ENCODE measurements at regions not wholly inside any gene's neighbourhood (a gene's known extent, or its start where the extent isn't known, plus 50 kb on each side); places are given as distances from the start of the nearest gene placed in this dataset.
"Not testable (repeated sequence)": the region's sequence is repeated elsewhere in the genome, so short reads cannot be mapped to it uniquely, and the experiment has no call there.

DNA sequence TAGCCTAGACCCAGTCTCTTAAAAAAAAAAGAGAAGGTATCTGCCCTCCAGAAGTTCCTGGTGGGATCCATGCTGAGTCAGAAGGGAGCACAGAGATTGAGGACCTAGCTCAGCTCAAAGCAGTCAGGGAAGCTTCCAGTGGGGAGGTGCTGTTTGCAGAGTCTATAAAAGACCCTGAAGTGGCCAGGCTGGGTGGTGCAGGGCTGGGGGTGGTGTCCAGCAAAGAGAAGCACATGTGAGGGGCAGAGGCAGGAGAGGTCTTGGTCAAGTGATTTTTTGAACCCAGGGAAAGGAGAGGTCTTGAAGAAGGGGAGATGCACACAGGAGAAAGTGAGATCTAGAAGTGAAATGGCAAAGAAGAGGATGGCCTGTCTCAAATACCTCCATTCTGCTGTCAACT lies 130.4 kb upstream of the PODXL start:
- H3K27ac ChIP-seq, result no peak overlapping the region
- no peak for DNase-seq
- ATAC-seq, result no peak
- TF ChIP-seq, protein P1, sequence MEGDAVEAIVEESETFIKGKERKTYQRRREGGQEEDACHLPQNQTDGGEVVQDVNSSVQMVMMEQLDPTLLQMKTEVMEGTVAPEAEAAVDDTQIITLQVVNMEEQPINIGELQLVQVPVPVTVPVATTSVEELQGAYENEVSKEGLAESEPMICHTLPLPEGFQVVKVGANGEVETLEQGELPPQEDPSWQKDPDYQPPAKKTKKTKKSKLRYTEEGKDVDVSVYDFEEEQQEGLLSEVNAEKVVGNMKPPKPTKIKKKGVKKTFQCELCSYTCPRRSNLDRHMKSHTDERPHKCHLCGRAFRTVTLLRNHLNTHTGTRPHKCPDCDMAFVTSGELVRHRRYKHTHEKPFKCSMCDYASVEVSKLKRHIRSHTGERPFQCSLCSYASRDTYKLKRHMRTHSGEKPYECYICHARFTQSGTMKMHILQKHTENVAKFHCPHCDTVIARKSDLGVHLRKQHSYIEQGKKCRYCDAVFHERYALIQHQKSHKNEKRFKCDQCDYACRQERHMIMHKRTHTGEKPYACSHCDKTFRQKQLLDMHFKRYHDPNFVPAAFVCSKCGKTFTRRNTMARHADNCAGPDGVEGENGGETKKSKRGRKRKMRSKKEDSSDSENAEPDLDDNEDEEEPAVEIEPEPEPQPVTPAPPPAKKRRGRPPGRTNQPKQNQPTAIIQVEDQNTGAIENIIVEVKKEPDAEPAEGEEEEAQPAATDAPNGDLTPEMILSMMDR (IDR thresholded peaks at IDR 0.05), result no peak
- no peak for TF ChIP-seq POLR2A (IDR thresholded peaks at IDR 0.05)
- H3K9me3 ChIP-seq, result no peaks in the 10 kb centered on the region
- peaks cover 0 to 13% of the 10 kb centered on the region in 2 donors for H3K27me3 ChIP-seq
- intact Hi-C loops (cut with DNase I), result no loop called here
- H3K36me3 ChIP-seq (replicated peaks in 1 of 2; ENCODE audit: insufficient read depth in 1 of 2, low read depth in 2 of 2), result no peaks in the 10 kb centered on the region
- no peaks in the 10 kb centered on the region for H3K4me1 ChIP-seq
- H3K4me3 ChIP-seq, result no peak overlapping the region

DNA sequence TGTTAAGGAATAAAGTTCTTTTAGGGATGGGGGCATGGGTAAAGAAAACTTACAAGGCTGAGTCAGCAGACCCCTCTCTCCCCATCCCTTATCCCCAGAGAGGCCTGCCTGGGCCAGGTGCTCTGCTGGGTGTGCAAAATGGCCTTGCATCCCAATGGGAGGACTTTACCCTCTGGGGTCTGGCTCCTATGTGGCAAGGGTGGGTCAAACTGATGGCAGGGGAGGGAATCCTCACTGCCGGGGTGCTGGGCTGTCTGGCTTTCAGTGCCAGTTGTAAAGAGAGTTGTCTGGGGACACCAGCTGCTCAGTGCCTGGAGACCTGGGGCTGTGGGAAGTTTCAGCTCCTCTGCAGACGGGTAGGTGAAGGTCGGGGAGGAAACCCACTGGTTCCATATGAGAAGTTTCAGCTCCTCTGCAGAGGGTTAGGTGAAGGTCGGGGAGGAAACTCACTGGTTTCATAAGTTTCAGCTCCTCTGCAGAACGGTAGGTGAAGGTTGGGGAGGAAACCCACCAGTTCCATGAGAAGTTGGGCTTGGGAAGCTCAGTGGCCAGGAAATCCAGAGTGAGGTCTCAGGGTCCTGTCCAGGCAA lies 127.2 kb upstream of the PODXL start:
- TF ChIP-seq POLR2A (IDR thresholded peaks at IDR 0.05), result no peak
- TF ChIP-seq, protein P1 (IDR thresholded peaks at IDR 0.05), result no peak
- Histone ChIP-seq H3K36me3 (replicated peaks in 1 of 2; ENCODE audit: insufficient read depth in 1 of 2, low read depth in 2 of 2) (no peaks in the 10 kb centered on the region), H3K27me3 (no peaks in the 10 kb centered on the region), H3K4me3 (no peak overlapping the region), H3K9me3 (no peaks in the 10 kb centered on the region), H3K27ac (no peak overlapping the region), H3K4me1 (no peaks in the 10 kb centered on the region)
- no peak for DNase-seq
- no peak for ATAC-seq
- intact Hi-C loops (cut with DNase I), result no loop called here
- WGBS, 2 donors, result 58 to 62% methylated on average over 5 of the region's 5 CpGs

DNA sequence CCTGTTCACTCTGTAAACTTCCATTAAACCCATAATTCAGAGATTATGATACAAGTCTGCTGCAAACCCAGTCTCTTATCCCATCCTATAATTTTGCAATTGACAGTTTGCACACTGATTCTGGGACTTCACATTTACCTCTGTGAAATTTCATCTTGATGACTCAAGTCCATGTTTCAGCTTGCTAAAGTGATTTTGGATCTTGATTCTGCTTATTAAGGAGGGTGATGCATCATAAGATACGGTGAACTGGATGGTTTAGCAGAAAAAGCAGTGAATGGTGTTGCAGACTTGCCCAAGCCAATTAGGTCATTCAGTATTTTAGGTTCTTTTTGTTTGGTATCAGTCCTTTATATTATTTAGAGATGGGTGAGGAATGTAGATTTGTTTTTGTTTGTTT lies 125.5 kb upstream of the PODXL start:
- H3K27ac ChIP-seq, result no peak overlapping the region
- DNase-seq (no peak), ATAC-seq (no peak)
- no peak overlapping the region for H3K4me3 ChIP-seq
- no peaks in the 10 kb centered on the region for H3K4me1 ChIP-seq
- no peaks in the 10 kb centered on the region for H3K27me3 ChIP-seq
- intact Hi-C loops (cut with DNase I), result no loop called here
- TF ChIP-seq POLR2A (IDR thresholded peaks at IDR 0.05), result no peak
- TF ChIP-seq, protein P1 (IDR thresholded peaks at IDR 0.05), result no peak
- H3K9me3 ChIP-seq, result no peaks in the 10 kb centered on the region
- WGBS, 2 donors, result 0 to 48% methylated on average over 1 of the region's 1 CpG
- no peaks in the 10 kb centered on the region for H3K36me3 ChIP-seq (replicated peaks in 1 of 2; ENCODE audit: insufficient read depth in 1 of 2, low read depth in 2 of 2)

DNA sequence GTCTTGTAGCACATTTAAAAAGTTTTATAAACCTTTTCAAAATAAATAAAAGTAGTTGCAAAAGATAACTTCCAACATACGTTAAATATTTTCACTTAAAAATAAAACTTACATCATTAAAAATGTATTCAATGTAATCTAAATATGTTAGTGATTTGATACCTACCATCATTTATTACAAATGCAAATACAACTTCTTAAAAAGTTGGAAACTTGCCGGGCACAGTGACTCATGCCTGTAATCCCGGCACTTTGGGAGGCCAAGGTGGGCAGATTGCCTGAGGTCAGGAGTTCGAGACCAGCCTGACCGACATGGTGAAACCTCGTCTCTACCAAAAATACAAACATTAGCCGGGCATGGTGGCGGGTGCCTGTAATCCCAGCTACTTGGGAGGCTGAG lies 122.6 kb upstream of the PODXL start:
- H3K4me3 ChIP-seq; H3K4me1 ChIP-seq; intact Hi-C loops (cut with DNase I); DNase-seq; H3K9me3 ChIP-seq; H3K27ac ChIP-seq; ATAC-seq; H3K36me3 ChIP-seq (replicated peaks in 1 of 2; ENCODE audit: insufficient read depth in 1 of 2, low read depth in 2 of 2); H3K27me3 ChIP-seq: not testable (repeated sequence)
- 57 to 73% methylated on average over 8 of the region's 8 CpGs for WGBS, 2 donors

DNA sequence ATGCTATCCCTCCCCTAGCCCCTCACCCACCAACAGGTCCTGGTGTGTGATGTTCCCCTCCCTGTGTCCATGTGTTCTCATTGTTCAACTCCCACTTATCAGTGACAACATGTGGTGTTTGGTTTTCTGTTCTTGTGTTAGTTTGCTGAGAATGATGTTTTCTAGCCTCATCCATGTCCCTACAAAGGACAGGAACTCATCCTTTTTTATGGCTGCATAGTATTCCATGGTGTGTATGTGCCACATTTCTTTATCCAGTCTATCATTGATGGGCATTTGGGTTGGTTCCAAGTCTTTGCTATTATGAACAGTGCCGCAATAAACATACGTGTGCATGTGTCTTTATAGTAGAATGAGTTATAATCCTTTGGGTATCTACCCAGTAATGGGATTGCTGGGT lies 120.4 kb upstream of the PODXL start:
- H3K4me1 ChIP-seq; H3K27me3 ChIP-seq; DNase-seq; ATAC-seq; H3K27ac ChIP-seq; H3K4me3 ChIP-seq; H3K9me3 ChIP-seq; H3K36me3 ChIP-seq (replicated peaks in 1 of 2; ENCODE audit: insufficient read depth in 1 of 2, low read depth in 2 of 2); intact Hi-C loops (cut with DNase I): not testable (repeated sequence)
- 87 to 94% methylated on average over 2 of the region's 2 CpGs for WGBS, 2 donors

DNA sequence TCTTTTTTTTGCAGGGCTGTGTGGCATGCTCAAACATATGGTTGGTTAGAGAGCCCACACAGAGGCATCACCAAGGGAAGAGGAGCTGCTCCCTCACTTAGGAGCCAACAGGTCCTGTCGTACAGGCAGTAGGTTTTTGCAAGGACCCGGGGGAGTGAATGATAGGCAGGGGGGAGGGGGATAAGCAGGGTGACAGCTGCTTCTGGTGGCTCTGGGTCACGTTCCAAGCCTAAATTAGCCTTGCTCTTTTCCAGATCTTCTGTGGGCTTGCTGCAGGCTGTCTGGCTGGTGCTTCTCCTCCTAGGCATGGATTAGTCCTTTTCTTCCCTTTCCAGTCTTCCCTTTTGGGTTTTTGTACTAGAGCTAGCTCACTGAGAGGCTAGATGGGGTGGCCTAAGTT lies 117.7 kb upstream of the PODXL start:
- 41 to 52% methylated on average over 3 of the region's 3 CpGs for WGBS, 2 donors
- TF ChIP-seq, protein P1 (IDR thresholded peaks at IDR 0.05), result no peak
- no peak for TF ChIP-seq POLR2A (IDR thresholded peaks at IDR 0.05)

More for the DNA sequence above, 117.7 kb upstream of the PODXL start:
- H3K36me3 ChIP-seq (replicated peaks in 1 of 2; ENCODE audit: insufficient read depth in 1 of 2, low read depth in 2 of 2), result no peaks in the 10 kb centered on the region
- no peak overlapping the region for H3K4me3 ChIP-seq
- no peaks in the 10 kb centered on the region for H3K9me3 ChIP-seq
- intact Hi-C loops (cut with DNase I), result no loop called here
- no peak overlapping the region for H3K27ac ChIP-seq
- H3K4me1 ChIP-seq, result no peaks in the 10 kb centered on the region
- no peak for DNase-seq
- ATAC-seq, result no peak
- no peaks in the 10 kb centered on the region for H3K27me3 ChIP-seq

Measured in body of pancreas (tissue), 4 donors.